ENCODE measurements at regions not wholly inside any gene's neighbourhood (a gene's known extent, or its start where the extent isn't known, plus 50 kb on each side); places are given as distances from the start of the nearest gene placed in this dataset.

GRCh38 chr18:27825689-27826088 lies 351.2 kb downstream of the CDH2 start:
- DNase-seq, result no peak

- DNase-seq, result no peak
Observed at GRCh38 chr18:27824841-27825681, 351.9 kb downstream of the CDH2 start.

GRCh38 chr18:27824275-27824674 lies 352.7 kb downstream of the CDH2 start:
- no peak for DNase-seq

GRCh38 chr18:27823053-27823452 lies 353.9 kb downstream of the CDH2 start:
- DNase-seq, result no peak

GRCh38 chr18:27808683-27809082 lies 368.2 kb downstream of the CDH2 start:
- no peak for DNase-seq

- no peak for DNase-seq
Observed at GRCh38 chr18:27803957-27804356, 373.0 kb downstream of the CDH2 start.

GRCh38 chr18:27797484-27797883 lies 379.4 kb downstream of the CDH2 start:
- DNase-seq, result no peak

GRCh38 chr18:27794181-27794926 lies 382.6 kb downstream of the CDH2 start:
- DNase-seq, result no peak

- no peak for DNase-seq
Observed at GRCh38 chr18:27793013-27793785, 383.7 kb downstream of the CDH2 start.

GRCh38 chr18:27789406-27789805 lies 387.5 kb downstream of the CDH2 start:
- DNase-seq, result peak; percentile 78

GRCh38 chr18:27787547-27787946 lies 389.4 kb downstream of the CDH2 start:
- no peak for DNase-seq

- DNase-seq, result no peak
Observed at GRCh38 chr18:27785815-27786471, 391.0 kb downstream of the CDH2 start.

- no peak for DNase-seq
Observed at GRCh38 chr18:27780061-27780745, 396.7 kb downstream of the CDH2 start.

- no peak for DNase-seq
Observed at GRCh38 chr18:27778925-27779324, 398.0 kb downstream of the CDH2 start.

- DNase-seq, result no peak
Observed at GRCh38 chr18:27778441-27778840, 398.5 kb downstream of the CDH2 start.

GRCh38 chr18:27772081-27772480 lies 404.8 kb downstream of the CDH2 start:
- DNase-seq, result no peak

GRCh38 chr18:27771571-27771970 lies 405.4 kb downstream of the CDH2 start:
- no peak for DNase-seq

GRCh38 chr18:27769152-27769551 lies 407.8 kb downstream of the CDH2 start:
- no peak for DNase-seq

- no peak for DNase-seq
Observed at GRCh38 chr18:27763936-27764335, 413.0 kb downstream of the CDH2 start.

- no peak for DNase-seq
Observed at GRCh38 chr18:27763341-27763740, 413.6 kb downstream of the CDH2 start.

GRCh38 chr18:27762054-27762453 lies 414.9 kb downstream of the CDH2 start:
- no peak for DNase-seq

GRCh38 chr18:27752944-27753343 lies 424.0 kb downstream of the CDH2 start:
- DNase-seq, result no peak
